Fibroblast of gingiva (primary cell): ENCODE measurements at regions not wholly inside any gene's neighbourhood (a gene's known extent, or its start where the extent isn't known, plus 50 kb on each side); places are given as distances from the start of the nearest gene placed in this dataset.
"Not testable (repeated sequence)": the region's sequence is repeated elsewhere in the genome, so short reads cannot be mapped to it uniquely, and the experiment has no call there.

Source experiments
- DNase-seq: peaks from one replicate; pipeline ENCODE4 v3.0.0-alpha.2; 2011; ENCODE audit warnings: low read depth

DNA sequence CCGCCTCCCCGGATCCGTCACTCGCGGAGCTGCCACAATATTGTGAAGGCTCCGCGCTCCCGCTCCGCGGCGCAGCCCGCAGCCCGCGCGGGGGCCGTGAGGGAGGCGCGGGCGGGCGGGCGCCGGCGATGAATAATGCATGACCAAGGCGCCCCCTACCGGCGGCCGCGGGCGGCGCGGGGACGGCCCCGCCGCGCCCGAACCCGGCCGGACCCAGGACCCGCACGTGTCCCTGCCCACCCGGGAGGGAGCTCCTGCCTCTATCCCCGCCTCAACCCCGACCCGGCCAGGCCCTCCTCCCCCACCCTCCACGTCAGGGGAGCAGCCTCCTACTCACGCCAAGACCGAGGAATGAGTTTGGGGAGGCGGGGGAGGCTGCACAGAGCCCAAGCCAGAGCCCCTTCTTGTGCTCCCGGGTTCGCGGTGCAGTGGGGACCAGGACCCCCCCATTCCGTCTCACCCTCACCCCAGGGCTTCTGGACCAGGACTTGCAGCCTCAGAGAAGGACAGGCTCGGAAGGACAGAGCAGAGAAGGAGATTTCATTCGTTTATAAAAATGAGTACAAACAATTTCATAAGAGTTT is 70.8 kb upstream of the CASZ1 start:
- DNase-seq: no peak

DNA sequence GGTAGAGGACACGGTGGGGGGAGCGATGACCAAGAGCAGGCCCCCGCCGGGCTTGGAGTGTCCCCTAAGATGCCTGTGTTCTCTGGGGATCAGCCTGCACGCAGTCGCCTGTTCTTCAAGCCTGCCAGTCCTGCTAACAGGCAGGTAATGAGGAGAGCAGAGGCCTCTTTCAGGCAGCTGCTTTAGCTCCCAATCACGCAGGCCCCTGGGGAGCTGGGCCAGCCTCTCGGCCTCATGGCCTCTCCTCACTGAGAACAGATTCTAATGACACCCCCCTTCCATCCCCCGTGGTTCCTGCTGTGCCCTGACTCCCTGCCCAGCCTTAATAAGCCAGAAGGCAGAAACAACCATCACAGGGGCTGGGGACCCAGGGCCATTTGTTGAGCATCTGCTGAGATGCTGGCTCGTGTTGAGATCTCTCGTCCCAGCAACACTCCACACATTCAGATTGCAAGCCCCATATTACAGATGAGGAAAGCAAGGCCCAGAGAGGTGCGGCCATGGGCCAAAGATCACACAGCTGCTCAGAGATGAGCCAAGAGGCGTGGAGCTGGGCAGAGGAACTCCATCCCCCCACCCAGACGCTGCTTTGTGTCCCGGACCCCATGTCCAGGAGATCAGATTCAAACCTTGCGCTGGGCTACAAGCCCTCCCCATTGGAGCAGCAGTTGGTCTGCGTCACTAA is 71.6 kb upstream of the CASZ1 start:
- DNase-seq: no peak

DNA sequence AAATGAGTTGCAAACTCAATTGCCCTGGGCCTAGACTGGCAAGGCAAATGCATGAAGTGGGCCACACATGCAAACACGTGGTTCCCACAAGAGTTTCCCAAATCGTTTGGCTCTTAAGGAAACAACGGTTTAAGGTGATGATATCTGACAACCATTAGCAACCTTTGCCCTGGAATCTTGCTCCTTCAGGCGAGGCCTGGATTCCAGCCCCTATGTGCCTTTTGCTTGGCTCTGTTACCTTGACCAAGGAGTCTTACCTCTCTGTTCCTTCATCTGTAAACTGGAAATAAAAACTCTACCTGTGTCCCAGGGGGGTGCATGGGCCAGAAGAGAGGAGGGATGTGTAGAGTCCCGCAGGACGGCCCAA is 72.1 kb upstream of the CASZ1 start:
- DNase-seq: no peak

DNA sequence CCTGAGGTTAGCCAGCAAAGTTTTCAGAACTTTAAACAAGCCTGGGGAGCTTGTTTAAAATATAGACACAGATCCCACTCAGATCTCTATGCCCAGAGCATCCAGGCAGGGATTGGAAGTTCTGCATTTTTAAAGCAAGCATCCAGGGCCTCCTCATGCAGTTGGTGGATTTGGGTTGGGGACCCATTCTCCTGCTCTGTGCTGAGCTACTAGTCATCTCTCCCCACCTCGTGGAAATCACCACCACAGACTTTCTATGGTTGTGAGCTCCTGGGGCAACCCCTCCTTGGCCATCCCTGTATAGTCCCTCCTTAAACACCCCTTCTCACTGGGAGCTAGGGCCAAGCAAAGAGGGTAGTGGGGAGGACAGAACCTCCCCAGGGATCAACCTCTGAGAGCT is 73.5 kb upstream of the CASZ1 start:
- no peak for DNase-seq

DNA sequence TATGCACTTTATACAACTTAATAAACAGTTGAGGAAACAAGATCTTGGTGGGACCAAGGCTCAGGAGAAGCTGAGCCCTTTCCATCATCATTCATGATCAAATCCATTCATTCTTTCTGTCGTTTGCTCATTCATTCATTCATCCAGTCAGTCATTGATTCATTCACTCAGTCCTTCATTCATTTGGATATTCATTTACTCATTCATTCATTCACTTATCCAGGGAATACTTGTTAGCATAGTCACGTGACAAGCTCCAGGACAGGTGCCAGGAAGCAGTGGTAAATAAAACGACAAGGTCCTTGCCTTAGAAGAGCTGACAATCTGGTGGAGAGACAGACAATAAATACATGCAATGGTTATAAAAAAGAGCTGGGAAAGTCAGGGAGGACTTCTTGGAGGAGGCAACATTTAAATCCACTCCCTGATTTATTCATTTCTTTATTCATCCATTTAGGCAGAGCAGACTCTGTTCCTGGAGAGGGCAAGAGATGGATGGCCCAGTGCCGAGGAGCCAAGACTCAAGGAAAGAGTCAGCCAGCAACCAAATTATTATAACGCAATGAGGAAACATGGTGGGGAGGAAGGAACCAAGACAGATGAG is 74.1 kb upstream of the CASZ1 start:
- DNase-seq: no peak

DNA sequence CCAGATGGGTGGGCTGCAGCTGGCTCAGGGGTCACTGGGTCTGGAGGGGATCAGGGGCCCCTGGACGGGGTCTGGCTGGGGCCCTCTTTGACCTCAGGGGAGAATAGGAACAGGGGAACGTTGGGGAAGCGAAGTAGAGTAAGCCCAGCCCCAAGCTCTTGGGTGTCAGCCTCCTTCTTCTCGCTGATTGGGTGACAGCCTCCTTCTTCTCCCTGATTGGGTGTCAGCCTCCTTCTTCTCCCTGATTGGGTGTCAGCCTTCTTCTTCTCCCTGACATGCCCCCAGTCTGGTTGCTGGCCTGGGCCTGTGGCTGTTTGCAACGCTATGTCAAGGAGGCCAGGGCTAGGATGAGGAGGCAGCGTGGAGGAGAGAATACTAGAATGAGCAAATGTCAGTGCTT is 76.7 kb upstream of the CASZ1 start:
- DNase-seq: no peak

DNA sequence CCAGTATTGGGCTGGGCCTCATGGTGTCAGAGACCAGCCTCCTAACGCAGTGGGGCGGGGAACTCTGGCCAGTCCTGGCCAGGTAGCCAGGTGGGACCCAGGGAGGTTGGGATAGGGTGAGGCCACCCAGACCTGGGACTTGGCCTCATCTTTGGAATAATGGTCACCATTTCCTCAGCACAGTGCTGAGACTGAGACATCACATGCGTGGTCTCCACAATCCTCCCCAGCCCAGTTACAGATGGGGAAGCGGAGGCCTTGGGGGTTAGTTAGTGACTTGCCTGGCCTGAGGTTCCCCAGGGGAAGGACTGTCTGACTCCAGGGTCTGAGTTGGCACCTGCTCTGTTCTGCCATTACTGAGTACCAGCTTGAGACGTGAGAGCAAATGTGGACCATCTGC is 77.9 kb upstream of the CASZ1 start:
- no peak for DNase-seq

DNA sequence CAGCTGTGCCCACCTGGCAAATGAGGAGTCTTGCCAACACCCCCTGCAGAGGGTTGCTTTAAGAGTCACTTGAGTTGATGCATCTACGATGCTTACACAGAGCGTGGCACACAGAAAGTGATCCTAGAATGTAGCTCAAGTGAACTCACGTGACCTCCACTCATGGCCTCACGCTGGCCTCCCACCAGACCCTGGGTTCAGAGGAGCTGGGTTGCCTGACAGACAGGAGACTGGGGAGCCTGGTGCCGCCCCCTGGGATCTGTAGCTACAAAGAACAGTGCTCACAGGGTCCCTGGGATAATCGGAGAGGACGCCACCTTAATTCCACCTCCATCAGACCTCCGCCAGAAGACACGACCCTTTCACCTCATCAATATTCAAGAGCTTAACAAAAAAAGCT is 81.4 kb upstream of the CASZ1 start:
- DNase-seq: no peak

DNA sequence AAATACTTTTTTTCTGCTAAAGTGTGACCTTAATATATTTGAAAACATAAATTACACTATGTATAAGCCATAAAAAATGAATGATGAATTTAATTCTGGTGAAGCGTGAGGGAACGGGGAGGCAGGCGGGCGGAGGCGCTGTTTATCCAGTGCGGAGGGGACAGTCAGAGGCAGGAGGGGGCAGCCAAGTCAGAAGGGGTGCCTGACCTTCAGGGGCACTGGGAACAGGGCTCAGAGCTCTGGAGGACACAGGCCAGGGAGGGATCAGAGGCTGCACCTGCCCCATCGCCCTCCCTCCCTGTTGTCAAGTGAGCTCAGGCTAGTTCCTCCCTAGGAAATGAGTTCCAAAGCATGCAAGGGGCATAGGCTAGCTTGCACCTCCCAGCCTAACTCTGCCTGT is 82.0 kb upstream of the CASZ1 start:
- DNase-seq: no peak

DNA sequence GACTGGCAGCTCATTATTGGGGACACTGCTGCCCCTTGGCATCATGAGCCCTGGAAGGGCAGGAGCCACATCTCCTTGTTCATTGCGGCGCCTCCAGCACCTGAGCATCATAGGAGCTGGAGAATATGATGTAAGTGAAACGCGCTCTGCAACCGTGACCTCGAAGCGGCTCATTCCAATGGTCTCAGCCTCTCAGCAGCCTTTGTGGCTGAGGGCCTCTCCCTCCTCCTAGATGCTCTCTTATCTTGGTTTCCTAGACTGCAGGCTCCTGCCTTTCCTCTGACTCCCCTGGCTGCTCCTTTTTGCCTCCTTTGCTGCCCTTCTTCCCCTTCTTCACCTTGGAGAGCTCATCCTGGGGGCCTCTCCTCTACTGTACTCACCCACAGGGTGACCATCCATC is 83.6 kb upstream of the CASZ1 start:
- DNase-seq: no peak

DNA sequence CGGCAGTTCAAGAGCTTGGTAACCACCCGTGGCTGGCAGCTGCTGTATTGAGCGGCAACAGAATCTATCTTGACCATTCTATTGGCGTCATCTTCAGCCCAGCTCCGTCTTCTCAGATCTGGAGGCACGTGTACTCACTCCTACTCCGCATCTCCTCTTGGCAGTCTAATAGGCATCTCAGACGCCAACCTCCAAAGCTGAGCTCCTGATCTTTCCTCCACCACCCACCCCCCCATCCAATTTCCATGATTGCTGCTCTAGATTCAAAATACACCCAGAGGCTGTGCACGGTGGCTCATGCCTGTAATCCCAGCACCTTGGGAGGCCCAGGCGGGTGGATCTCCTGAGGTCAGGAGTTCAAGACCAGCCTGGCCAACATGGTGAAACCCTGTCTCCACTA is 84.6 kb upstream of the CASZ1 start:
- no peak for DNase-seq

DNA sequence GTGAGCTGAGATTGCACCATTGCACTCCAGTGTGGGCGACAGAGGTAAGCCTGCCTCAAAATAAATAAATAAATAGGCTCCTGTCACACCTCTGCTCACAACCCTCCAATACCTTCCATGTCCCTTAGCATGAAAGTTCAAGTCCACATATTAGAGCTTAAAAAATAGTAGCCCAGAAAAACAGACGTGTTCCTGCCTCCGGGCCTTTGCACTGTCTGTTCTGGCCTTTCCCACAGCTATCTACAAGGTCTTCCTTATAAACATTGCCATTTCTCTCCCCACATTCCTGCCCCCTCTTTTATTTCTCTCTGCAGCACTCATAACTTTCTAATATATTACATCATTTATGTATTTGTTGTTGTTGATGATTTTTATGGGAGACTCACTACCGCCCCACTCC is 85.6 kb upstream of the CASZ1 start:
- DNase-seq: no peak

DNA sequence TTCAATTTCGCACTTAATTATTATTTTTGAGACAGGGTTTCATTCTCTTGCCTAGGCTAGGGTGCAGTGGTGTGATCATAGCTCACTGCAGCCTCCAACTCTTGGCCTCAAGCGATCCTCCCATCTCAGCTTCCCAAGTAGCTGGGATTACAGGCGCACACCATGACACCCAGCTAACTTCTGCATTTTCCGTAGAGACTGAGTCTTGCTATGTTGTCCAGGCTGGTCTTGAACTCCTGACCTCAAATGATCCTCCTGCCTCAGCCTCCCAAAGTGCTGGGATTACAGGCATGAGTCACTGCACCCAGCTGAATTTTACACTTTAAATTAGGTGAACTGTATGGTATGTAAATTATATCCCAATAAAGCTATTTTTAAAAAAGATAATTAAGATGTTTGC is 90.6 kb upstream of the CASZ1 start:
- DNase-seq: not testable (repeated sequence)

DNA sequence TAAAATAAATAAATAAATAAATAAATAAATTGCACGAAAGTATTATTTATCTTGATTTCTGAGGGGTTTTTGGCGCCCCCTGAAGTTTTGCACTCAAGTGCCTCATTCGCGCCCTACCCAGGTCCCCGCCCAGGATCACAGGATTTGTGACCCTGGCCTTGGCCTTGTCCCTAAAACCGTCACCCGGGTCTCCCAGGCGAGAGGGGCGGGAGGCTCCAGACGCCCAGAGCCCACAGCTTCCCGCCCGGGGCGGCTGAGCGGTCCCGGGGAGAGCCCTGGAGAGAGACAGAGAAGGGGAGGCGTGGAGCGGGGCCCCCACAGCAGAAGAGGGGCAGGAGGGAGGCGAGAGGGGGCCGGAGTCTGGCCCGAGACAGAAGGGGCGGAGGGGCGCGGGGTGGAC is 91.8 kb upstream of the CASZ1 start:
- DNase-seq: no peak

DNA sequence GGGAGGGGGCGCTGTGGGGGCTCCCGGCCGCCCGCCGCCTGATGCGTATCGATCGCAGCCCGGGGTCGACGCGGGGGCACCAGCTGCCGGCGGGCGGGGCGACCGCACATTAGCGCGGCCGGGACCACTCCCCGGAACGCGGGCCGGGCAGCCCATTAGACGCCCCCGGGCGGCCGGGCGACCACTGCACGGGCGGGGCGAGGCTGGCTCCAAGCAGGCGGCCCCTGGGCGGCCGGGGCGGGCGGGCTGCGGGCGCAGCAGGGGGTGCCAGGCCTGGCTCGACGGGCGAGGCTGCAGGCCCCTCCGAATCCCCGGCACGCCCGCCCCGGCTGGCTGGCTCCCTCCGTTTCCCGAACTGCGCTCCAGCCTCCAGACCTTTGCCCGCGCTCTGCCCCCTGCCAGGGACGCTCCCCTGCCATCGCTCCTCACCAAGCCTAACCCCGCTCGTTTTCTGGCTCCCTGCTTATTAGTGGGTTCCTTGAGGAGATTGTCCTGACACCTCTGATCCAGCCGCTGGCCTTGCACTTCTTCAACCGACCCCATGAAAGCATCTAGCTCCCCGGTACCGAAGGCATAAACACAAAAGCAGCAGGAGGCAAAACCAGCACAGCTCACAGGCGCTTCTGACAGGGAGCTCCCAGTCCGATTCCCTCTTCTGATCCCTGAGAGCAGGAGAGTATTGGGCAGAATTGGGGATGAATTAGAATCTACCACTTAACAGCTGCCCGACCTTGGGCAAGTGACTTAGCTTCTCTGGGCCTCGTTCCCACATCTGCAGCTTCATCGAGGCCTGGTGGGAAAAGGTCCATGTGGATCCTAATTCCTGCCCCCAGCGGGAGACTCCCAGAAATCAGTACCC is 92.6 kb upstream of the CASZ1 start:
- no peak for DNase-seq

DNA sequence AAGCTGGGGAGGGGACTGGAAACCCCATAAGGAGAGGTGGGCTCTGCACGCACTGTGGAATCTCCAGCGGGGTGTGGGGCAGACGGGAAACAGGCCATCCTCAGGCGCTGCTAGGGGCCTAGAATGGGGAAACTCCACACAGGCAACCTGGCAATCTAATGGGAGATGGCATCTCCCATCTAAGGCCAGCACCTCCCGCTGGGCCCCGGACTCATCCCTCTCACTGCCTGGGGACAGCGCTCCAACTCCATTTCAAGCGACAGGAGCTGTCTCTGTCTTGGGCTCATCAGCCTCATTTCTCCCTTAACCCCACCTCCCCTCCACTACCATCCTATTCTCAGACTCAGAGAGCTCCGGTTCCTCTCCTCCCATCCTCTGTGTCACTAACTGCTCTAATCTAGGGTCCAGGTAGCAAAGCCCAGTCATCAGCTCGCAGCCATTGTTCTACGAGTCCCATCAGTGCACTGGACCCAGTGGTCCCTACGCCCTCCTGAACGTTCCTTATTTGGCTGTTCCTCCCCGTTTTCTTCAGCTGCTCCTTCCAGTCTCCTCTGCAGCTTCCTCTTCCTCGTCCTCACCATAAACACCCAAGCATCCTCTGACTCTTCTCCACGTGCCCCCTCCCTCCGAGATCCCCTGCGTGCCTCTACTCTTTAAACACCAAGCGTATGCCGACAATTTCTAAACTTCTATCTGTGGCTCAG is 93.4 kb upstream of the CASZ1 start:
- no peak for DNase-seq

DNA sequence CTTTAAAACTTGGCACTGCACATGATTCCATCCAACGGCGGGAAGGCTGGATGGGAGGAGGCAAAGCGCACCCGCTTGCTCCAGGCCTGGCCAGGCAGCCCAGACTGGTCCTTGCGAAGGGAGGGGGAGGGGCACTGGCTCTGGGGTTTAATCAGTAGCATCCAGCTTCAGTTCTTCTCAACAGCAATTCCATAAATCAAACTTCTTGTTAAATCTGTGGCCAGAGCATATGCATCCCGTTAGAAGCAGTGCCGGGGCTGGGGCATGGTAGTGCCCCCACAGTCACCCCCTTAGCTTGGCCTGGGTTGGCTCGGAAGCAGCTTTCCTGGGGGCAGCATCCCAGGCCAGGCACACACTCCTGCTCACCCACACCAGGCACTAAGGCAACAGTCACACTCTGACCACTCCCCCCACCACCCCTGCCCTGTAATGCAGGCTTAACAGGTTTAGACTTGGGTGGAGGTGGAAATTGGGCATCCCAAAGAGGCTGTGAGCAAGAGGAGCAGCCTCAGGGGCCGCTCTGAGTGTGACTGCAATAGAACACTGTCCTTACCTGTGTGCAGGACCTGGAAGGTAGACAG is 94.1 kb upstream of the CASZ1 start:
- DNase-seq: no peak

DNA sequence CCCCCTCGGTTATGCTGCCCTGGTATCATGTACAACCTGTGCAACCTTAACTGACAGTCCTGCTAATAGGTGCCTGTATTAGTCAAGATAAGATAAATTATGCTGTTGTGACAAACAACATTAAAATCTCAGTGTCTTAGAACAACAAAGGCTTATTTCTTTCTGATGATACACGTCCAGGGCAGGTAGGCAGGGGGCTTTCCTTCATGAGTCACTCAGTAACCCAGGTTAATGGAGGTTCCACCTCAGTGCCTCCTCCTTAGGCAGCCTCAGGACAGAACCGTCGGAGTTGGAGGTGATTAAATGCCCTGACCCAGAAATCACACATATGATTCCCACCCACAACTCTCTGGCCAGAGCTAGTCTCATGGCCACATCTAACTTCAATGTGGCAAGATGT is 94.6 kb upstream of the CASZ1 start:
- DNase-seq: no peak

DNA sequence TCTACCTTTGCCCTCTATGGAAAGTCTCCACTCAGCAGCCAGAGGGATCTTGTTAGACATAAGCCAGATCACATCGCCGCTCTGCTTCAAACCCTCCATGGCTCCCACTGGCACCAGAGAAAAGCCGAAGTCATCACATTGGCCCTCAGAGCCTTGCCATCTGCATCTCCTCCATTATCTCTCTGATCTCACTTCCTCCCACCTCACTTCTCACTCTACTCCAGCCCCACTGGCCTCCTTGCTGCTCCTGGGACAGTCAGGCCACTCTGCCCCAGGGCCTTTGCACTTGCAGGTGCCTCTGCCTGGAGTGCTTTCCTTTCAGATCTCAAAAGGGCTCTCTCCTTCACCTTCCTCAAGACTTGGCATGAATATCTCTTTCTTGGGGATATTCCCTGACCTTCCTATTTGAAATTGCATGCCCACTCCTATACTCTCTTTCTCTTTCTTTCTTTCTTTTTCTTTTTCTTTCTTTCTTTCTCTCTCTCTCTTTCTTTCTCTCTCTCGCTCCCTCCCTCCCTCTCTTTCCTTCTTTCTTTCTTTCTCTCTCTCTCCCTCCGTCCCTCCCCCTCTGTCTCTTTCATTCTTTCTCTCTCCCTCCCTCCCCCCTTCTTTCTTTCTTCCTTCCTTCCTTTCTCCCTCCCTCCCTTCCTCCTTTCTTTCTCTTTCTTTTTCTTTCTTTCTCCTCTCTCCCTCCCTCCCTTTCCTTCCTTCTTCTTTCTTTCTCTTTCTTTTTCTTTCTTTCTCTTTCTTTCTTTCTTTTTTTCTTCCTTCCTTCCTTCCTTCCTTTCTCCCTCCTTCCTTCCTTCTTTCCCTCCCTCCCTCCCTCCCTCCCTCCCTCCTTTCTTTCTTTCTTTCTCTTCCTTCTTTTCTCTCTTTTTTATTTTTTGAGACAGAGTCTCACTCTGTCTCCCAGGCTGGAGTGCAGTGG is 96.0 kb upstream of the CASZ1 start:
- no peak for DNase-seq

DNA sequence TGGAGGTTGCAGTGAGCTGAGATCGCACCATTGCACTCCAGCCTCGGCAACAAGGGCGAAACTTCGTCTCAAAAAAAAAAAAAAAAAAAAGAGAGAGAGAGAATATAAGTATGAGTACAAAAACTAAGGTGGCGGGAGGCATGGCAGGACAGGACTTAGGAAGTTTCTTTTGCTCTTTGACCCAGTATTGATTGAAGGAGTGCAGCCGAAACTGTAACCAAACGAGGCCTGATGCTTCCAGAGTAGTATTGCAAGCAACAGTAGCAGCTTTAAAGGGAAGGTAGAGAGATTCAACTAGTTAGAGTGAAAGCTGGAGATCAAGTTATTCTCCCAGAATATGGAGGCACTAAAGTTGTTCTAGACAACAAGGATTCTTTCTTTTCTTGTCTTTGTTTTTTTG is 99.2 kb upstream of the CASZ1 start:
- no peak for DNase-seq

DNA sequence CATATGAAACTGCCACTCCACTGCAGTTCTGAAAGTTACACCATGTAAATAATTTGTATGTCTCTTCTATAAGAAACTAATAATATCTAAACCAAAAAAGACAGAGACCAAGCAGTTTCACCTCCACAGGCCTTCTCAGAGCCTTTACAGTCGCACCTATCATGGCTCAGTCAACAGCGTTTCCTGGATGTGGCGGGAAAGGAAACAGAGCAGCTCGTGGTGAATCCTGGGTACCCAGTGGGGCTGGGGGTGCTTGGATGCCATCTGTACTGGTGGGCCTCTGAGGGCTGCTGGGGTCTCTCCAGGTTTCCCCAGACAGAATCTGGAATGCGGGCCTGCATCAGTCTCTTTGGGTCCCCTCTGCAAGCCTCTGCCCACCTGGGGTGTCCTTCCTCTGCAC is 100.2 kb upstream of the CASZ1 start:
- DNase-seq: no peak
